ENCODE measurements at regions not wholly inside any gene's neighbourhood (a gene's known extent, or its start where the extent isn't known, plus 50 kb on each side); places are given as distances from the start of the nearest gene placed in this dataset.

DNA sequence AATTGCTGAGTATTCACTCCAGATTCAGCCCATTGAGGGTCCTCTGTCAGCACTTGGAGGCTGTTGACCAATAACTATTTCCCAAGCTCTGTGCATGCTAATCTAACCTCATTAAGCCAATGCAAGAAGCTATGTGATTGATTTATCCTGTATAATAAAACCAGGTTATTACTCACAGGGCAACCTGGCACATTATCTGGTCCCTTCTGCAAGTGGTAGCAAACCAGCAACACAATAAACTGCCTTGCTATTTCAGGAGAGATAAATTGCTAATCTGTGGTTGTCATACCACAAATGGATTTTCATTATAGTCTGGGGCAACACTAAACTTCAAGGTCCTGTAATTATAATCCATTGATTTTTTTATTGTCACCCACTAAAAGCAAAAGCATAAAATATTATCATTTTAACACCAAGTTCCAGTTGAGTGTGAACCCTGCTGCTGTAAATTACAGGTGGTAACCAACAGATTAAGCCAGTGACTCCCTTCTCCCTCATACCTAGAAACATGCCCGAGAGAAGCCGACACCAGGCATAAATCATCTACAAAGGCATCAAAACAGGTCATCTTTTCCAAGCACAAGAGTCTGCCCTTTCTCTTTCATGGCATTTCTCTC is 51.1 kb upstream of the SOX9 start:
- no peak overlapping the region for H3K4me3 ChIP-seq
- WGBS, result 45% methylated on average over 2 of the region's 2 CpGs
- H3K4me1 ChIP-seq, result no peaks in the 10 kb centered on the region
- DNase-seq (ENCODE audit: extremely low spot score), result no peak
- no peaks in the 10 kb centered on the region for H3K36me3 ChIP-seq
- H3K9me3 ChIP-seq, result no peaks in the 10 kb centered on the region
- intact Hi-C loops (cut with DNase I), result no loop called here
- H3K27ac ChIP-seq (replicated peaks in 1 of 4), result no peak overlapping the region
- TF ChIP-seq POLR2A (IDR thresholded peaks at IDR 0.05; ENCODE audit: low read depth), result no peak
- TF ChIP-seq EP300 (IDR thresholded peaks at IDR 0.05), result no peak
- TF ChIP-seq, protein P1, sequence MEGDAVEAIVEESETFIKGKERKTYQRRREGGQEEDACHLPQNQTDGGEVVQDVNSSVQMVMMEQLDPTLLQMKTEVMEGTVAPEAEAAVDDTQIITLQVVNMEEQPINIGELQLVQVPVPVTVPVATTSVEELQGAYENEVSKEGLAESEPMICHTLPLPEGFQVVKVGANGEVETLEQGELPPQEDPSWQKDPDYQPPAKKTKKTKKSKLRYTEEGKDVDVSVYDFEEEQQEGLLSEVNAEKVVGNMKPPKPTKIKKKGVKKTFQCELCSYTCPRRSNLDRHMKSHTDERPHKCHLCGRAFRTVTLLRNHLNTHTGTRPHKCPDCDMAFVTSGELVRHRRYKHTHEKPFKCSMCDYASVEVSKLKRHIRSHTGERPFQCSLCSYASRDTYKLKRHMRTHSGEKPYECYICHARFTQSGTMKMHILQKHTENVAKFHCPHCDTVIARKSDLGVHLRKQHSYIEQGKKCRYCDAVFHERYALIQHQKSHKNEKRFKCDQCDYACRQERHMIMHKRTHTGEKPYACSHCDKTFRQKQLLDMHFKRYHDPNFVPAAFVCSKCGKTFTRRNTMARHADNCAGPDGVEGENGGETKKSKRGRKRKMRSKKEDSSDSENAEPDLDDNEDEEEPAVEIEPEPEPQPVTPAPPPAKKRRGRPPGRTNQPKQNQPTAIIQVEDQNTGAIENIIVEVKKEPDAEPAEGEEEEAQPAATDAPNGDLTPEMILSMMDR (IDR thresholded peaks at IDR 0.05), result no peak
- TF ChIP-seq POLR2AphosphoS5 (IDR thresholded peaks at IDR 0.05), result no peak
- H3K27me3 ChIP-seq, result peaks cover 0 to 2% (median 0%) of the 10 kb centered on the region in 4 donors

Small RNAs in the stretch of these regions (small RNA-seq; reads per million reads assigned to genes)
- gene RNU7-155P, result 0 reads per million in 3 donors
